H9 (cell line): ENCODE measurements at regions not wholly inside any gene's neighbourhood (a gene's known extent, or its start where the extent isn't known, plus 50 kb on each side); places are given as distances from the start of the nearest gene placed in this dataset.

Source experiments
- DNase-seq: peaks from one replicate; pipeline ENCODE4 v3.0.0-alpha.2; 2017
- H2AFZ ChIP-seq: one replicate; pipeline ENCODE4 v1.6.1; 2013; ENCODE audit warnings: mild to moderate bottlenecking, low read length, control low read depth, moderate library complexity
- H2AK5ac ChIP-seq: 2 replicates; pipeline ENCODE4 v1.6.1; 2013; ENCODE audit warnings: low read length, control low read depth, mixed read lengths; ENCODE audit not compliant: insufficient read length
- H2BK120ac ChIP-seq: one replicate; pipeline ENCODE4 v1.6.1; 2013; ENCODE audit warnings: low read depth, mild to moderate bottlenecking, low read length, control low read depth, inconsistent platforms; ENCODE audit not compliant: poor library complexity, severe bottlenecking
- H2BK12ac ChIP-seq: 2 replicates; pipeline ENCODE4 v1.6.1; 2013; ENCODE audit warnings: low read length, control low read depth, mixed read lengths, low read depth; ENCODE audit not compliant: insufficient read length
- H2BK15ac ChIP-seq: 2 replicates; pipeline ENCODE4 v1.6.1; 2013; ENCODE audit warnings: low read depth, low read length, control low read depth
- H2BK20ac ChIP-seq: one replicate; pipeline ENCODE4 v1.6.1; 2013; ENCODE audit warnings: low read depth, mild to moderate bottlenecking, low read length, control low read depth, inconsistent platforms; ENCODE audit not compliant: poor library complexity, severe bottlenecking
- H2BK5ac ChIP-seq: 2 replicates; pipeline ENCODE4 v1.6.1; 2013; ENCODE audit warnings: low read length, control low read depth, mixed read lengths; ENCODE audit not compliant: insufficient read length
- H3K14ac ChIP-seq: 2 replicates; pipeline ENCODE4 v1.6.1; 2013; ENCODE audit warnings: low read length, control low read depth; ENCODE audit not compliant: insufficient read depth
- H3K18ac ChIP-seq: 2 replicates; pipeline ENCODE4 v1.6.1; 2013; ENCODE audit warnings: low read depth, mild to moderate bottlenecking, mixed read lengths, low read length, control low read depth; ENCODE audit not compliant: insufficient read length
- H3K23ac ChIP-seq: 2 replicates; pipeline ENCODE4 v1.6.1; 2013; ENCODE audit warnings: low read length, control low read depth, mixed read lengths, low read depth; ENCODE audit not compliant: insufficient read length
- H3K23me2 ChIP-seq: 2 replicates; pipeline ENCODE4 v1.6.1; 2013; ENCODE audit warnings: low read depth, mild to moderate bottlenecking, mixed read lengths, low read length, control low read depth; ENCODE audit not compliant: insufficient read length, poor library complexity, severe bottlenecking
- H3K27ac ChIP-seq: 2 replicates; pipeline ENCODE4 v1.5.1; 2013; ENCODE audit warnings: low read length, control low read depth, mixed read lengths, low read depth; ENCODE audit not compliant: insufficient read length
- H3K27me3 ChIP-seq: 2 replicates; pipeline ENCODE4 v1.6.1; 2013; ENCODE audit warnings: low read length, control low read depth, inconsistent platforms; ENCODE audit not compliant: insufficient read depth
- H3K4ac ChIP-seq: 2 replicates; pipeline ENCODE4 v1.6.1; 2013; ENCODE audit warnings: low read depth, mild to moderate bottlenecking, control low read depth, inconsistent platforms, low read length, moderate library complexity
- H3K4me1 ChIP-seq: 2 replicates; pipeline ENCODE4 v1.6.1; 2013; ENCODE audit warnings: low read length, control low read depth, inconsistent platforms; ENCODE audit not compliant: insufficient read depth
- H3K4me2 ChIP-seq: 2 replicates; pipeline ENCODE4 v1.6.1; 2013; ENCODE audit warnings: low read length, control low read depth, mixed read lengths; ENCODE audit not compliant: insufficient read length, insufficient read depth
- H3K56ac ChIP-seq: 2 replicates; pipeline ENCODE4 v1.6.1; 2013; ENCODE audit warnings: low read depth, mild to moderate bottlenecking, mixed read lengths, low read length, control low read depth; ENCODE audit not compliant: insufficient read length
- H3K79me1 ChIP-seq: 2 replicates; pipeline ENCODE4 v1.6.1; 2013; ENCODE audit warnings: low read depth, mild to moderate bottlenecking, moderate library complexity, low read length, control low read depth, inconsistent platforms; ENCODE audit not compliant: insufficient read depth, poor library complexity, severe bottlenecking
- H3K79me2 ChIP-seq: 2 replicates; pipeline ENCODE4 v1.6.1; 2013; ENCODE audit warnings: low read length, control low read depth, inconsistent platforms; ENCODE audit not compliant: insufficient read depth
- H3K9ac ChIP-seq: 2 replicates; pipeline ENCODE4 v1.6.1; 2013; ENCODE audit warnings: low read length, control low read depth, mixed read lengths; ENCODE audit not compliant: insufficient read length; ENCODE audit errors: extremely low read depth
- H3K9me3 ChIP-seq: one replicate; pipeline ENCODE4 v1.6.1; 2013; ENCODE audit warnings: low read depth, low read length, inconsistent platforms; ENCODE audit not compliant: control insufficient read depth
- H3T11ph ChIP-seq: one replicate; pipeline ENCODE4 v1.6.1; 2013; ENCODE audit warnings: mild to moderate bottlenecking, low read length, control low read depth, inconsistent platforms
- H4K20me1 ChIP-seq: one replicate; pipeline ENCODE4 v1.6.1; 2013; ENCODE audit not compliant: control insufficient read depth, insufficient read length, insufficient read depth
- H4K5ac ChIP-seq: 2 replicates; pipeline ENCODE4 v1.6.1; 2013; ENCODE audit warnings: low read depth, mild to moderate bottlenecking, mixed read lengths, low read length, control low read depth; ENCODE audit not compliant: insufficient read length
- H4K8ac ChIP-seq: replicated peaks from 2 replicates; pipeline ENCODE4 v1.6.1; 2013; ENCODE audit warnings: low read length, control low read depth, mixed read lengths, low read depth; ENCODE audit not compliant: insufficient read length
- H4K91ac ChIP-seq: 2 replicates; pipeline ENCODE4 v1.6.1; 2013; ENCODE audit warnings: low read depth, mild to moderate bottlenecking, moderate library complexity, mixed read lengths, low read length, control low read depth; ENCODE audit not compliant: insufficient read length
- H3K27ac Mint-ChIP-seq, 3 experiments: 2 replicates in 2 of 3; 3 replicates in 1 of 3; pipeline ENCODE4 v1.8.0; 2020 to 2021; ENCODE audit warnings: mixed read lengths in 3 of 3, mild to moderate bottlenecking in 1 of 3, moderate library complexity in 1 of 3
- H3K27me3 Mint-ChIP-seq: 2 replicates; pipeline ENCODE4 v1.8.0; 2021; ENCODE audit warnings: low read depth, mild to moderate bottlenecking, moderate library complexity, mixed read lengths
- H3K36me3 Mint-ChIP-seq, 3 experiments: 2 replicates in 2 of 3; 3 replicates in 1 of 3; pipeline ENCODE4 v1.8.0; 2020 to 2021; ENCODE audit warnings: low read depth in 3 of 3, mixed read lengths in 3 of 3; ENCODE audit not compliant: insufficient read depth in 1 of 3
- H3K4me1 Mint-ChIP-seq, 2 experiments: 2 replicates each; pipeline ENCODE4 v1.8.0; 2020; ENCODE audit warnings: mixed read lengths in 2 of 2
- H3K4me3 Mint-ChIP-seq, 2 experiments: 2 replicates in 1 of 2; 3 replicates in 1 of 2; pipeline ENCODE4 v1.8.0; 2020 to 2021; ENCODE audit warnings: mild to moderate bottlenecking in 2 of 2, mixed read lengths in 2 of 2, moderate library complexity in 1 of 2
- H3K9me3 Mint-ChIP-seq, 2 experiments: 2 replicates in 1 of 2; 3 replicates in 1 of 2; pipeline ENCODE4 v1.8.0; 2020; ENCODE audit warnings: mild to moderate bottlenecking in 2 of 2, mixed read lengths in 2 of 2, moderate library complexity in 1 of 2
- WGBS: extraction: QIAGEN DNeasy Blood & Tissue Kit; methylation state at CpG from one replicate; pipeline ENCODE4 v1.1.7; 2013; ENCODE audit warnings: missing lambda C conversion rate, low lambda C conversion rate, mixed read lengths; ENCODE audit not compliant: insufficient read length; ENCODE audit errors: extremely low coverage; 5-methylcytosine and 5-hydroxymethylcytosine counted together
- TF ChIP-seq, protein P1 (sequence below): fragments of 200-600 bp; sonication (generic); conservative IDR thresholded peaks from 3 replicates; pipeline ENCODE4 v1.8.0; 2021; ENCODE audit warnings: antibody characterized with exemption, mild to moderate bottlenecking

DNA sequence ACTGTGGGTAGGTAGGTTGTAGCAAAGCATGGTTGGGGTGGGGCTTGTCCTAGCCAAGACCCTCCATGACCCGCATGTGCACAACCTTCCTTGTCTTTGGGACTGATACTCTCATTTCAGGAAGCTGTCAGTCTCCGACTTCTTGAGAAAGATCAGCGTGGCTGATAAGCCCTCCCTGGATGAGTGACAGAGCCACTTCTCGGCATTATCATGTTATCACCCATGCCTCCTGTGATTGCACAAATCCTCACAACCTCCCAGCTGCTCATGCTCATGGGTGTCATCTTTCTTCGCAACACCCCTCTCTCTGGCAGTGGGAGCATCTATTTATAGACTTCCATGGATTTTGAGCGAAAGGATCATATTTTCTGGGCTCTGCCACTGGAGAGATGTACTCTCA, 314.2 kb downstream of the FOXL1 start:
- H3K27ac ChIP-seq, result no peak overlapping the region
- no peak overlapping the region for H2AK5ac ChIP-seq
- no peak overlapping the region for H3K14ac ChIP-seq
- no peak overlapping the region for H3T11ph ChIP-seq
- no peaks in the 10 kb centered on the region; the same call in 1 of the 2 replicates for H3K4me1 ChIP-seq
- H3K18ac ChIP-seq, result no peak overlapping the region
- Mint-ChIP-seq H3K4me1 (peaks cover 8 to 22% of the 10 kb centered on the region in 2 experiments), H3K4me3 (no peak overlapping the region), H3K36me3 (no peaks in the 10 kb centered on the region), H3K9me3 (no peaks in the 10 kb centered on the region), H3K27ac (no peak overlapping the region; a peak in 1 of 7 replicates), H3K27me3 (peaks cover 1% of the 10 kb centered on the region; the same call in 1 of the 2 replicates)
- no peak overlapping the region for H3K23ac ChIP-seq
- no peak overlapping the region for H4K91ac ChIP-seq
- no peaks in the 10 kb centered on the region for H4K20me1 ChIP-seq
- H2BK15ac ChIP-seq, result no peak overlapping the region
- WGBS, result no CpG with 5 or more reads among the region's 6 CpGs
- no peaks in the 10 kb centered on the region for H3K79me2 ChIP-seq
- no peak overlapping the region for H4K8ac ChIP-seq
- H3K9ac ChIP-seq, result no peak overlapping the region
- H2BK5ac ChIP-seq, result no peak overlapping the region
- DNase-seq, result no peak
- peaks cover 4% of the 10 kb centered on the region for H3K23me2 ChIP-seq
- no peaks in the 10 kb centered on the region for H3K79me1 ChIP-seq
- H2BK20ac ChIP-seq, result no peak overlapping the region
- TF ChIP-seq, protein P1, sequence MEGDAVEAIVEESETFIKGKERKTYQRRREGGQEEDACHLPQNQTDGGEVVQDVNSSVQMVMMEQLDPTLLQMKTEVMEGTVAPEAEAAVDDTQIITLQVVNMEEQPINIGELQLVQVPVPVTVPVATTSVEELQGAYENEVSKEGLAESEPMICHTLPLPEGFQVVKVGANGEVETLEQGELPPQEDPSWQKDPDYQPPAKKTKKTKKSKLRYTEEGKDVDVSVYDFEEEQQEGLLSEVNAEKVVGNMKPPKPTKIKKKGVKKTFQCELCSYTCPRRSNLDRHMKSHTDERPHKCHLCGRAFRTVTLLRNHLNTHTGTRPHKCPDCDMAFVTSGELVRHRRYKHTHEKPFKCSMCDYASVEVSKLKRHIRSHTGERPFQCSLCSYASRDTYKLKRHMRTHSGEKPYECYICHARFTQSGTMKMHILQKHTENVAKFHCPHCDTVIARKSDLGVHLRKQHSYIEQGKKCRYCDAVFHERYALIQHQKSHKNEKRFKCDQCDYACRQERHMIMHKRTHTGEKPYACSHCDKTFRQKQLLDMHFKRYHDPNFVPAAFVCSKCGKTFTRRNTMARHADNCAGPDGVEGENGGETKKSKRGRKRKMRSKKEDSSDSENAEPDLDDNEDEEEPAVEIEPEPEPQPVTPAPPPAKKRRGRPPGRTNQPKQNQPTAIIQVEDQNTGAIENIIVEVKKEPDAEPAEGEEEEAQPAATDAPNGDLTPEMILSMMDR, result no peak
- no peak overlapping the region for H3K4me2 ChIP-seq
- H2AFZ ChIP-seq, result no peak overlapping the region
- H2BK12ac ChIP-seq, result no peak overlapping the region
- H3K4ac ChIP-seq, result no peak overlapping the region
- H3K9me3 ChIP-seq, result no peaks in the 10 kb centered on the region
- H2BK120ac ChIP-seq, result no peak overlapping the region
- H3K27me3 ChIP-seq, result no peaks in the 10 kb centered on the region
- H4K5ac ChIP-seq, result no peak overlapping the region
- H3K56ac ChIP-seq, result no peak overlapping the region
